ENCODE measurements at regions not wholly inside any gene's neighbourhood (a gene's known extent, or its start where the extent isn't known, plus 50 kb on each side); places are given as distances from the start of the nearest gene placed in this dataset.

- TF ChIP-seq CTCF (IDR thresholded peaks at IDR 0.05; ENCODE audit: control insufficient read depth, extremely low read depth, insufficient read depth), result no peak
- H3K4me3 ChIP-seq (ENCODE audit: low read depth, low read length), result no peak overlapping the region
- DNase-seq (ENCODE audit: low read depth), result no peak
These were observed 674.6 kb upstream of the NR3C2 start for GRCh38 chr4:149116806-149117205.

GRCh38 chr4:149113804-149114430 lies 671.7 kb upstream of the NR3C2 start:
- DNase-seq (ENCODE audit: low read depth), result no peak
- no peak overlapping the region for H3K4me3 ChIP-seq (ENCODE audit: low read depth, low read length)
- no peak for TF ChIP-seq CTCF (IDR thresholded peaks at IDR 0.05; ENCODE audit: control insufficient read depth, extremely low read depth, insufficient read depth)

- TF ChIP-seq CTCF (IDR thresholded peaks at IDR 0.05; ENCODE audit: control insufficient read depth, extremely low read depth, insufficient read depth), result peak; percentile 49
- no peak for DNase-seq (ENCODE audit: low read depth)
- H3K4me3 ChIP-seq (ENCODE audit: low read depth, low read length), result no peak overlapping the region
These were observed 669.9 kb upstream of the NR3C2 start for GRCh38 chr4:149112109-149112508.

GRCh38 chr4:149110481-149110880 lies 668.3 kb upstream of the NR3C2 start:
- H3K4me3 ChIP-seq (ENCODE audit: low read depth, low read length), result no peak overlapping the region
- TF ChIP-seq CTCF (IDR thresholded peaks at IDR 0.05; ENCODE audit: control insufficient read depth, extremely low read depth, insufficient read depth), result no peak
- no peak for DNase-seq (ENCODE audit: low read depth)

GRCh38 chr4:149108626-149109025 lies 666.4 kb upstream of the NR3C2 start:
- DNase-seq (ENCODE audit: low read depth), result no peak
- TF ChIP-seq CTCF (IDR thresholded peaks at IDR 0.05; ENCODE audit: control insufficient read depth, extremely low read depth, insufficient read depth), result no peak
- no peak overlapping the region for H3K4me3 ChIP-seq (ENCODE audit: low read depth, low read length)

GRCh38 chr4:149102765-149103164 lies 660.6 kb upstream of the NR3C2 start:
- H3K4me3 ChIP-seq (ENCODE audit: low read depth, low read length), result no peak overlapping the region
- no peak for DNase-seq (ENCODE audit: low read depth)
- no peak for TF ChIP-seq CTCF (IDR thresholded peaks at IDR 0.05; ENCODE audit: control insufficient read depth, extremely low read depth, insufficient read depth)

GRCh38 chr4:149101649-149102048 lies 659.4 kb upstream of the NR3C2 start:
- no peak overlapping the region for H3K4me3 ChIP-seq (ENCODE audit: low read depth, low read length)

More at GRCh38 chr4:149101649-149102048, 659.4 kb upstream of the NR3C2 start:
- TF ChIP-seq CTCF (IDR thresholded peaks at IDR 0.05; ENCODE audit: control insufficient read depth, extremely low read depth, insufficient read depth), result no peak
- no peak for DNase-seq (ENCODE audit: low read depth)

Measured in LNCaP clone FGC (cell line).